ENCODE measurements at regions not wholly inside any gene's neighbourhood (a gene's known extent, or its start where the extent isn't known, plus 50 kb on each side); places are given as distances from the start of the nearest gene placed in this dataset.

DNA sequence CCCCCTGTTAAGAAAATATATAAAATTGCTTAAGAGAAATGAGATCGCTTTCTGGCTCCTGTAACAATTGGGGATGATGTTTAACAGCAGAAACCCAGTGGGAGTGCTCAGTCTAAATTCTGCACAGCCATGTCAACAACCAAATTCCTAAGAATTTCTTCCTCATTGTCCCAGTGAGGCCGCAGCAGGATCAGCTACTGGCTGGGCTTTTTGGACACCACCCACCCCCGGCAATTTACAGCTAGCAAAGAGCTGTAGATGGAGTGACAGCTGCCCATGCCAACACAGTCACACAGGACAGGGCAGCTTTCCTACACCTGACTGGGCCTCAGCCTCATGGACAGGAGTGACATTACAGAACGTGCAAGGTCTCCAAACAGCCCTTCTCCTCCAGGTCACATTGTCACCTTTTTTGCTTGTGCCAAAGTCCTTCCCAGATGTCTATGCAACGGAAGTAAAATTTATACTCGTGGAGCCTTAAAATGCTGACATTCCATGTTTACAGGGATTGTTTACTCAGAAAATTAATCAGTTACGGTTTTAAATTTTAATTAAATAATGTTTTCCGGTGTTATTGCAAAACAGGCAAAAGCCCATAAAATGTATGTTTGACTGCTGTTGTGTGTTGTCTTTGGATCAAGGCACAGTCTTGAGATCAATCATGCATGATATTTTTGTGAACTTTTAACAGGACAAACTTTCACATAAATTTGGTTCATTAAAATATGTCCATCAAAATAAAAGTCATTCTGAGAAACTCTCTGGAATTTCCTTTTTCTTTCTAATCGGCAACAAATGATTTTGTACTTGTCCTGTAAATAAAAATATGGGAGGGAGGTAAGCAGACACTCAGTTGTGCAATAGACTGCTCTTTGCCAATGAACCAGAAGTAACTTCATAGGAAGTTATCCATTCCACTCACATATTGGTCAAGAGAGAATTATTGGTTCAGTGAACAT is 943.2 kb downstream of the MCTP2 start (continued):
- TF ChIP-seq, protein P1, sequence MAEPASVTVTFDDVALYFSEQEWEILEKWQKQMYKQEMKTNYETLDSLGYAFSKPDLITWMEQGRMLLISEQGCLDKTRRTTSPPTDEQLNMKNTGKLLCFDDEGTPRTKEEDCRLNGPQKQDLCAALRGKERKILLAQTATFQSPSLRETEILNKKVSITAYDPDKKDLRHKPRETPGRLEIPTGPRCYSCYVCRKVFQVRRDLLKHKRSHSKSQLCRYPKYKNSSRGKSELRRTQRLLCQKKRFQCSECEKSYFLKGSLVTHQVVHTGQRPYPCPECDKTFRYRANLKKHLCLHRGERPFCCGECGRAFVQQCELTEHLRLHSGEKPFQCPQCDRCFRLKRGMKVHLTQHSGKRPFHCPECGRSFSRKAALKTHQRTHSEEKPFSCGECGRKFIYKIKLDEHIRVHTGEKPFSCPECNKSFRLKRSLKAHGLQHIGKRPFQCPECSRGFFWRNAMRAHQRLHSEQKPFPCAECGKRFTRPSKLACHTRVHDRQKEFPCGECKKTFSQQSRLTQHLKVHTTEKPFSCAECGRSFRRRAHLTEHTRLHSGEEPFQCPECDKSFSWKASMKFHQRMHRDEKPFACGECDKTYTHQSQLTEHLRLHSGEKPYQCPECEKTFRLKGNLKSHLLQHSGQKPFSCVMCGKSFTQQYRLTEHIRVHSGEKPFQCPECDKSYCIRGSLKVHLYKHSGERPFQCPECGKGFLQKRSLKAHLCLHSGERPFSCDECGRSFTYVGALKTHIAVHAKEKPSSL (CRISPR knock-in tag; conservative IDR thresholded peaks at IDR 0.05), result no peak

DNA sequence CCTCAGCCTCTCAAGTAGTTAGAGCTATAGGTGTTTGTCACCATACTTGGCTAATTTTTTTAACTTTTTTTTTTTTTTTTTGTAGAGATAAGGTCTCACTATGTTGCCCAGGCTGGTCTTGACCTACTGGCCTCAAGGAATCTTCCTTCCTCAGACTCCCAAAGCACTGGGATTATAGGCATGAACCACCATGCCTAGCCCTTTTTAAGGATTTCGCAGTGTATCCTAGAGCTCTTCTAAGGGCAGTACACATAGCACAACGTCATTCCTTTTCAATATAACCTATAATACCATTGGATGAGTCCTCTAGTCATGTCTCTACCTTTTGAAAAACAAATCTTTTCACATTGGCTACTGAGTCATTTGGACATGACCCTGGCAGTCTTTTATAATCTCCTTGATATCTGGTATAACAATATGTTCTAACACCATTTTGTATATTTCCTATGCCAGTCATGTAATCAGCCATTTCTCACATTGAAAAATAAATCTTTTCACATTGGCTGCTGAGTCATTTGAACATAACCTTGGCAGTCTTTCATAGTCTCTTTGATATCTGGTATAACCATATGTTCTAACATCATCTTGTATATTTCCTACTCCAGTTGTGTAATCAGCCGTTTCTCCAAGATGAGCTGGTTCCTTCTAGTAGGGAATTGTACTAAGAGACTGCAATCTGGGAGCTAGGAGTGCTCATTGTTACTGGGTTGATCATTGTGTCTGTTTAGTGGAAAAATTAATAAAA is 944.7 kb downstream of the MCTP2 start:
- Mint-ChIP-seq H3K4me1 (0 out of 2 replicates have a peak, but pooled peaks cover 2% of the 10 kb centered on the region), H3K9me3 (peaks cover 15% of the 10 kb centered on the region), H3K27ac (no peak overlapping the region), H3K36me3 (peaks cover 13% of the 10 kb centered on the region), H3K27me3 (ENCODE audit: low read depth) (no peaks in the 10 kb centered on the region), H3K4me3 (no peak overlapping the region)
- no peak for TF ChIP-seq SP1 (CRISPR knock-in tag; conservative IDR thresholded peaks at IDR 0.05)
- no peak for TF ChIP-seq ATF6 (CRISPR knock-in tag; IDR thresholded peaks at IDR 0.05)
- TF ChIP-seq, protein P2, sequence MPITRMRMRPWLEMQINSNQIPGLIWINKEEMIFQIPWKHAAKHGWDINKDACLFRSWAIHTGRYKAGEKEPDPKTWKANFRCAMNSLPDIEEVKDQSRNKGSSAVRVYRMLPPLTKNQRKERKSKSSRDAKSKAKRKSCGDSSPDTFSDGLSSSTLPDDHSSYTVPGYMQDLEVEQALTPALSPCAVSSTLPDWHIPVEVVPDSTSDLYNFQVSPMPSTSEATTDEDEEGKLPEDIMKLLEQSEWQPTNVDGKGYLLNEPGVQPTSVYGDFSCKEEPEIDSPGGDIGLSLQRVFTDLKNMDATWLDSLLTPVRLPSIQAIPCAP (CRISPR knock-in tag; IDR thresholded peaks at IDR 0.05), result no peak
- no peak for TF ChIP-seq FOXP4 (CRISPR knock-in tag; IDR thresholded peaks at IDR 0.05)
- no peak for TF ChIP-seq SOX15 (CRISPR knock-in tag; IDR thresholded peaks at IDR 0.05)
- no peak for TF ChIP-seq ZNF512 (CRISPR knock-in tag; IDR thresholded peaks at IDR 0.05; ENCODE audit: borderline replicate concordance)
- no peak for TF ChIP-seq AR (CRISPR knock-in tag; IDR thresholded peaks at IDR 0.05)
- no peak for DNase-seq (ENCODE audit: low spot score)
- ChIA-PET POLR2A (no interaction called here), CTCF (no interaction called here)
- ATAC-seq, result no peak
